HG03066 (cell line): ENCODE measurements at regions not wholly inside any gene's neighbourhood (a gene's known extent, or its start where the extent isn't known, plus 50 kb on each side); places are given as distances from the start of the nearest gene placed in this dataset.

Source experiments
- ATAC-seq: cut with Tn5 transposase; IDR thresholded peaks from one replicate; pipeline ENCODE4 v1.9.1; 2021; ENCODE audit warnings: low read depth; ENCODE audit not compliant: unreplicated experiment

DNA sequence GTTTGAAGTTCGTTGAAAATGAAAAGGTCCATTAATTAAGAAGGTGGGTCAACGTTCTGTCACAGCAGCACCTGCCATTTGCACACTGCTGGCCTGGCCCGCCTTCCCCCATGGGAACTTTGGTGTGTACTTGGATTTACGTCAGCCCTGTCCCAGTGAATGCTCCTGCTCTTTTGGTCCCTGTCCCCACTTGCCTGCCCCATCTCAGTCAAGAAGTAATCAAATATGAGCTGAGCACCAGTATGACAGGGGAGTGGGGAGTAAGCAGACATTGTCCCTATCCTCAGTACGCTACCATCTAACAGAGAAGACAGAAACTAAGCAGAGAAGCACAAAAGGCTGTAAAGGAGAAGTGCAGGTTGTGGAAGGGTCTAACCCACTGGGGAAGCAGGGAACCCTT, 65.1 kb downstream of the SLC4A3 start:
- no peak for ATAC-seq

GRCh38 chr2:219695145-219695709, 67.8 kb downstream of the SLC4A3 start:
- no peak for ATAC-seq

- no peak for ATAC-seq
Observed at GRCh38 chr2:219697811-219698747, 70.6 kb downstream of the SLC4A3 start.

- no peak for ATAC-seq
Observed at GRCh38 chr2:219698748-219699439, 71.5 kb downstream of the SLC4A3 start.

- no peak for ATAC-seq
Observed at GRCh38 chr2:219699440-219699821, 72.0 kb downstream of the SLC4A3 start.

DNA sequence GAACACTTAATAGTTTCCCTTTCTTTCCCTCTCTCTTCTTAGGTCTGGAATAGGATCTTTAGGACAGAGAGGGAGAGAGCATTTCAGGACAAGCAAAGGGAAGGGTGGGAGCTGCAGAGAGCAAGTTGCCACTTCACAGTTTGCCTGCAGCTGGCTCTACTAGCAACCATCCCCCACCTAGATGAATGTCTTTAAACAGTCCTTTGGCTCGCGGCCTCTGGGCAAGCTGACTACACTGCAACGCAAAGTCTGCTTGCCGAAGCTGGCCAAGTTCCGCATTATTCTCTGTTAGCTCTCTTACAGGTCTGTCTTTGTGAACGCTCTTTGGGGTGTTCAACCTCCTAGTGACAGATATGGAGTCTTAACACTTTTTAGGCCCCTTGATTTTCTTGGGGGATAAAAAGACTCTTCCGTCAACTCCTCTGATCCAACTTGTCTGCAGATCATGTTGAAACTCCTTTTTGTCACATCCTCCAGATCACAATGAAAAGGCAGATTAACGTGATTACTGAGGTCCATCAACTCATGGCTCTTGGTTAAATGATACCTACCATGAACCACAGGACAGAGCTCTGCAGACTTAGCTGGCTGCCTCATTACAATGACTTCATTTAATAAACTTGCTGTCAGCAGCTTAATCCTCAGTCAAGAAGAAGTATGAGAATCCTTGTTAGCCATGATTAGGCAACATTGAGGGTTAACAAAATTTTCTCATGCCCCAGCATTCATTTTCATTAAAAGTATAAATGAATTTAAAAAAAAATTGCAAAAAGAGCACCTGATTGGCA, 74.6 kb downstream of the SLC4A3 start:
- no peak for ATAC-seq

GRCh38 chr2:219702796-219703545, 75.5 kb downstream of the SLC4A3 start:
- ATAC-seq: no peak

GRCh38 chr2:219704878-219705277, 77.4 kb downstream of the SLC4A3 start:
- ATAC-seq: no peak

DNA sequence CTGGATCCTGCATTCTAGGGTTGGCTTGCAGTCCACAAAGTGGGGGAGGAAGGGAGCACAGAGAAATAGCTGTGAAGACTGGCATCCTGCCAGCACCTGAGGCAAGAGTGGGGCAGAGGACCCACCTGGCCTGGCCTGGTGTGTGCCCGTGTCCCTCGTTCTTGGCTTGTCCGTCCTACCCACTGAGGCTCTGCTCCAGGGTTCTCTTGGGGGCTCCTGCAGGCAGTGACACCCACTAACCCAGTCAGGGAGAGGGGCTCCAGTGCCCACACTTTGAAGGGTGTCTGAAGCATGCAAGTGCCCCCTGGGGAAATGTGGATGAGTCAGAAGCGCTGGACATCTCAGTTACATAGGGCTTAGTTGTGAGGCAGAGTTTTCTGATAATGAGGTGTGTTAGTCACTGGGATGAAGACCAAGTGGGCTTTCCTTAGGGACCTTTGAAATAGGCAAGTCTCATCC, 79.4 kb downstream of the SLC4A3 start:
- no peak for ATAC-seq

DNA sequence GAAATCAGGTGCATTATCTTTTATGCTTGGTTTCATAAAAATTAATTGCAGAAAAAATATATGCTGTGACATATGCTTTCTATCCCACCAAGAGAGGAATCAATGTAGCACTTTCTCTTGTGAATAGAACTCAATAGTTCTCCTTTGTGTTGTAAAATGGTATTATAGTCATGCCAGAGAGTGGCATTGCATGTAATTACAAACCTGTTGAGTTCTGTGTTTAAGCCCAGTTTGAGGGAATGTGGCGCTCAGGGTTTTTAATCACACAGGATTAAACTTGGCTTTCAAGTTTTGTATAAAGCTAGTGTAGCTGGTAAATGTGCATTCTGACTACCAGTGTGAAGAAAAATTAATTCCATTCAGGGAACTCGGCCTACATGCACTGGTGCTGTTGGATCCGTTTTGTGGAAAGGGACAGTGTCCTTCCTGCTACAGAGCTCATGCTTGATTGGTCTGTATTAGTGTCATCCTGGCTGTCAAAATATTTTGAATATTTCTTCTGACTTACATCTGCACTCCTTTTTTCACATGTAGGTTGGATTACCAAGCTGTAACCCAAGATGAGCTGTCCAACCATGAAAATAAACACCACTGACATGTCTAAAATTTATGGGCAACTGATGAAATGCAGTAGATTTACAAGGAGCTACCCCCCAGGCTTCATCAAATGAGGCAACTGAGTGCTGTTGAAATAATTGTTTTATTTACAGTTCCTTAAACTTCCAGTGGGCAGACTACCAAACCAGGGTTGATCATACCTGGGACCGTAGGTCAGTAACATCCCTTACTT, 80.3 kb downstream of the SLC4A3 start:
- no peak for ATAC-seq

DNA sequence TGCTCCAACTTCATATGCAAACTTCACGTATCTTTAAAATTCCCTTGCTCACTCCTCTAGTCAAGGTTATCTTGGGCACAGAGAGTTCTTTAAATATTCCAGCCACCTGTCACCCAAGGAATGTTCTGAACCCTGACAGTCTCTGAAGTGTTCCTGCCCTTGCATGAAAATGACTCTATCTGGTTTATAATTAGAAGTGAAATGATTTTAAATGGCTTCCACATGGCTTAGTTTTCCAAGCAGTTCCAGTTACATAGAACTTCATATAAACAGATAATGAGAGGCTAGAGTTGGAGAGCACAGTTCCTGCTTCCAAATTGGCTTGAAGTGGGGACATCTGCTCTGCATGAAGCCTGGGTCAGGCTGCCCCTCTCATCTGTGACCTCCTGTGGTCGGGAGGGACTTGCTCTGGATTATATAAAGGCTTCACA, 81.9 kb downstream of the SLC4A3 start:
- no peak for ATAC-seq

DNA sequence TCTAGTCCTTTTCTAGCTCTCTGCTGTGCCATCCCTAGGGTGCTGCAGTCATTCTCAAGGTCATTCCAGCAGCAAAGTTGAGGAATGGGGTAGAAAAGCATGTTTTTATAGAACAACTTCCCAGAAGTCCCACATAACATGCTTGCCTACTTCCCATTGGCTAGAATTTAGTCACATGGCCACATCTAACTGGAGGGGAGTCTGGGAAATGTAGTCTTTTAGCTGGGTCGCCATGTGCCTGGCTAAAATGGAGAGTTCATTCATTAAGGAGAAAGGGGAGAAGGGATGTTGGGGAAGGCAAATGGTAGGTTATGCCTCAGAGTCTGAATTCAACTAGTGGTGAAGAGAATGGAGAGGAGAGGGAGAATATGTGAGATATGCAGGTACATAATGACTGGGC, 85.7 kb downstream of the SLC4A3 start:
- ATAC-seq: no peak

DNA sequence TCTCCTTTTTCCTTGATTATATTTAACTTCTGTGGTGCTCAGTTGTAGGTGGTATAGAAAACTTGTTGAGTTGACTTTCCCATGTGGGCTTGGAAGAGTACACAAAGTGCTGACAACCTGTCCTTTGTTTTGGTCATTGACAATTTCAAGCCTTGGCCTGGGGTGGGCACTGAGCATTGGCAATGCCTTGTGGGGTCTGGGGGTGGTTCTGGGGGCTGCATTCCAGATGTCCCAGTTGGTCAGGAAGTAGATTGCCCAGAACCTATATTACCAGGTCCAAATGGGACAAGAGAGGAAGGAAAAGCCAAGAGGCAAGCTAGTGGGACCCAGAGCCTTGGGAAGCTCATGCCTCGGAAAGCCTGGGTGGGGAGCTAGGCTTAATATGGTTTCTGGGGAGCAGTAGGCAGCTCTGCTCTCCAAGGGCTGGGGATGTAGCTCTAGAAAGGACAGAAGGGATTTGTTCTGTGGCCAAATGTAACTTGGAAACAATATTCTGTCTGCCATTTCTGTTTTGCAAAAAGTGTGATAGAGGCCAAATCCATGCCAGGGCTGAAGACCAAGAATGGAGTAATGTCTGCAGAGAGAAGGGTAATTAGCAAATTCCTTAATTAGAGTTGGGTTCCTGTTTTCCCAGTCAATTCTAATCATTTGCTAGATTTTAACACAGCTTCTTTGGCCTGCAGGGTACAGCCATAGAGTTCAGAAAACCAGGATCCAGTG, 87.4 kb downstream of the SLC4A3 start:
- no peak for ATAC-seq

GRCh38 chr2:219718066-219718465, 90.6 kb downstream of the SLC4A3 start:
- ATAC-seq: no peak

GRCh38 chr2:219719521-219719920, 92.1 kb downstream of the SLC4A3 start:
- no peak for ATAC-seq

- ATAC-seq: no peak
Observed at GRCh38 chr2:219720956-219721355, 93.5 kb downstream of the SLC4A3 start.

- ATAC-seq: no peak
Observed at GRCh38 chr2:219722276-219722879, 94.9 kb downstream of the SLC4A3 start.

DNA sequence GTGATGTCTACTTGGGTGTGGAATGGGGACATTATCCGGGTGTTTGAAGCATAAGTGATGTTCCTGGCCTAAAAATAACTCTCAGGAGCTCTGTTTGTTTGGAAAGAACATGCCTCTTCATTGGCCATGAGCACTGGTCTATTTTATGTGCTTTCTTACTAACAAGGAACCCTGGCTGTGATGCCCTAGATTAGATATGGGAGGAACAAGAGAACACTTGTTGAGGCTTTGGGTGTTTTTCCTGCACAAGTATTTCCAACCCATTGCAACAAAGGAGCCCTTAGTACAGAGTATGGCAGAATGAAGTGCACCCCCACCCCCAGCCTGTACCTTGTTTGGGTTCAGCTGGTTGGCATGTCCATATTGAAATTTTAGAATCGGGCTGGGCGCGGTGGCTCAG, 95.9 kb downstream of the SLC4A3 start:
- ATAC-seq: no peak
